K562 (cell line): ENCODE measurements at regions not wholly inside any gene's neighbourhood (a gene's known extent, or its start where the extent isn't known, plus 50 kb on each side); places are given as distances from the start of the nearest gene placed in this dataset.

Experiments used
- ATAC-seq: fragments of 200-7000 bp; cut with Tn5 transposase; 3 replicates; pipeline ENCODE4 v1.9.1; 2020; ENCODE audit warnings: moderate library complexity
- BruUV-seq: library from RNA; stranded (reverse); fragments of 400-500 nt; replicated peaks from 2 replicates; lab custom pipeline; 2021; lab: Mats Ljungman, UMichigan
- CTCF ChIA-PET: fragments of 300-600 bp; formaldehyde crosslinking; extraction: SDS; loops from one replicate; lab custom pipeline; 2021; ENCODE audit warnings: low intra/inter-chr PET ratio; lab: Yijun Ruan, JAX
- POLR2A ChIA-PET: fragments of 300-600, 350-650 bp; sonication (Branson Sonifier 250); formaldehyde crosslinking; extraction: SDS; loops from one replicate; lab custom pipeline; 2021; ENCODE audit warnings: antibody characterized with exemption, inconsistent platforms; lab: Yijun Ruan, JAX
- DNase-seq, 4 experiments: peaks; one replicate each; pipeline versions ENCODE4 v3.0.0 to v3.0.0-alpha.2; 2011 to 2018; ENCODE audit warnings: low spot score in 3 of 4, mixed read lengths in 3 of 4; ENCODE audit errors: extremely low read depth in 1 of 4
- FAIRE-seq: peaks from 2 replicates; lab custom pipeline; 2011; peaks lifted over from hg19 to GRCh38; lab: Jason Lieb, UNC
- H2AFZ ChIP-seq: 2 replicates; pipeline ENCODE4 v1.6.0; 2011; ENCODE audit warnings: low read depth, low read length, control low read depth, inconsistent platforms
- H3K27ac ChIP-seq: fragments of 200-600 bp; 3 replicates; pipeline ENCODE4 v1.8.0; 2011; ENCODE audit warnings: low read depth, mild to moderate bottlenecking, control low read depth, inconsistent platforms, low read length, moderate library complexity, mixed read lengths; ENCODE audit errors: extremely low read depth
- H3K27me3 ChIP-seq, 2 experiments: fragments of 300-600 bp in 1 of 2; 2 replicates in 1 of 2; 3 replicates in 1 of 2; pipeline versions ENCODE4 v1.6.0 to v1.8.0; 2011; ENCODE audit warnings: inconsistent platforms in 2 of 2, low read length in 2 of 2, mild to moderate bottlenecking in 1 of 2, mixed read lengths in 1 of 2, moderate library complexity in 1 of 2; ENCODE audit not compliant: control insufficient read depth in 2 of 2, insufficient read depth in 2 of 2
- H3K36me3 ChIP-seq: fragments of 300-600 bp; 3 replicates; pipeline ENCODE4 v1.8.0; 2011; ENCODE audit warnings: mild to moderate bottlenecking, low read length, inconsistent platforms; ENCODE audit not compliant: control insufficient read depth, insufficient read depth
- H3K4me1 ChIP-seq, 2 experiments: fragments of 200-600 bp in 1 of 2; replicated peaks in 1 of 2; 2 replicates in 1 of 2; 3 replicates in 1 of 2; pipeline versions ENCODE4 v1.5.1 to v1.8.0; 2011; ENCODE audit warnings: inconsistent platforms in 2 of 2, low read length in 2 of 2, mild to moderate bottlenecking in 1 of 2, mixed read lengths in 1 of 2, moderate library complexity in 1 of 2; ENCODE audit not compliant: control insufficient read depth in 2 of 2, insufficient read depth in 2 of 2
- H3K4me2 ChIP-seq: 2 replicates; pipeline ENCODE4 v1.6.1; 2011; ENCODE audit warnings: low read length, control low read depth, inconsistent platforms, mixed read lengths; ENCODE audit not compliant: insufficient read depth
- H3K4me3 ChIP-seq: fragments of 200-600 bp; sonication (generic), shearing (Covaris generic); 2 replicates; pipeline ENCODE4 v1.5.1; 2016; ENCODE audit warnings: control low read depth, inconsistent platforms
- H3K79me2 ChIP-seq: fragments of 200-600 bp; 3 replicates; pipeline ENCODE4 v1.8.0; 2011; ENCODE audit warnings: low read length, inconsistent platforms; ENCODE audit not compliant: control insufficient read depth, insufficient read depth
- H3K9ac ChIP-seq, 2 experiments: 2 replicates each; pipeline versions ENCODE4 v1.6.0 to v1.6.1; 2011; ENCODE audit warnings: low read depth in 2 of 2, low read length in 2 of 2, control low read depth in 1 of 2, inconsistent platforms in 1 of 2, mild to moderate bottlenecking in 1 of 2, mixed read lengths in 1 of 2; ENCODE audit not compliant: insufficient read depth in 1 of 2
- H3K9me1 ChIP-seq: one replicate; pipeline ENCODE4 v1.6.0; 2011; ENCODE audit warnings: inconsistent platforms, mild to moderate bottlenecking, low read length, moderate library complexity; ENCODE audit not compliant: control insufficient read depth, insufficient read depth
- H3K9me3 ChIP-seq: replicated peaks from 2 replicates; pipeline ENCODE4 v1.5.1; 2011; ENCODE audit warnings: low read depth, low read length, inconsistent platforms; ENCODE audit not compliant: control insufficient read depth, insufficient read depth
- H4K20me1 ChIP-seq: replicated peaks from 2 replicates; pipeline ENCODE4 v1.6.1; 2011; ENCODE audit warnings: low read length, inconsistent platforms, mixed read lengths; ENCODE audit not compliant: control insufficient read depth, insufficient read depth
- AFF1 ChIP-seq, 2 experiments: fragments of 450-650 bp; IDR thresholded peaks; 2 replicates each; pipeline ENCODE4 v1.6.1; 2018; ENCODE audit warnings: mild to moderate bottlenecking in 2 of 2, low read depth in 1 of 2; ENCODE audit not compliant: partially characterized antibody in 2 of 2
- BRCA1 ChIP-seq, 2 experiments: fragments of 450-650 bp in 1 of 2; sonication (generic) in 1 of 2; formaldehyde crosslinking in 1 of 2; IDR thresholded peaks; 2 replicates each; pipeline versions ENCODE4 v1.5.0 to v1.6.1; 2017 to 2020; ENCODE audit warnings: mild to moderate bottlenecking in 1 of 2, missing genetic modification reagents in 1 of 2
- CBFA2T2 ChIP-seq: fragments of 450-650 bp; conservative IDR thresholded peaks from 2 replicates; pipeline ENCODE4 v1.6.1; 2017; ENCODE audit warnings: mild to moderate bottlenecking
- ID3 ChIP-seq, 2 experiments: fragments of 250-450 bp in 1 of 2; fragments of 450-650 bp in 1 of 2; sonication (Bioruptor Pico) in 1 of 2; IDR thresholded peaks; 2 replicates each; pipeline versions ENCODE4 v1.6.1 to v1.8.0; 2016 to 2021; ENCODE audit warnings: mild to moderate bottlenecking in 2 of 2, moderate library complexity in 2 of 2, missing compliant biosample characterization in 1 of 2, missing genetic modification characterization in 1 of 2
- NFYB ChIP-seq: IDR thresholded peaks from 2 replicates; pipeline ENCODE4 v1.6.1; 2011; ENCODE audit warnings: mild to moderate bottlenecking, moderate library complexity; ENCODE audit not compliant: insufficient read length; ENCODE audit errors: extremely low read depth
- SIN3A ChIP-seq, 2 experiments: fragments of 150-350 bp in 1 of 2; IDR thresholded peaks; 2 replicates each; pipeline ENCODE4 v1.6.1; 2011 to 2016; ENCODE audit warnings: borderline replicate concordance in 2 of 2, low read depth in 2 of 2, low read length in 2 of 2, mild to moderate bottlenecking in 2 of 2, moderate library complexity in 2 of 2; ENCODE audit not compliant: control insufficient read depth in 1 of 2
- SNRNP70 ChIP-seq: fragments of 200-400 bp; formaldehyde crosslinking; optimal IDR thresholded peaks from 2 replicates; pipeline ENCODE3; 2017; ENCODE audit warnings: low read depth, low read length
- WGBS: fragments of 100-300 bp; shearing (Covaris generic); methylation state at CpG from one replicate; pipeline ENCODE4 v1.1.6; 2016; ENCODE audit warnings: low coverage, mixed read lengths; ENCODE audit not compliant: insufficient coverage; ENCODE audit errors: missing lambda C conversion rate; 5-methylcytosine and 5-hydroxymethylcytosine counted together
- in situ Hi-C: fragments of 300-500 bp; cut with MboI; formaldehyde crosslinking; loops from 4 replicates; pipeline ENCODE4 v1.15.0; 2018; ENCODE audit warnings: inconsistent platforms, mixed read lengths
- intact Hi-C: fragments of 100-400 bp; cut with micrococcal nuclease; formaldehyde crosslinking; loops from 2 replicates; pipeline ENCODE4 v1.14.2; 2022

- ChIA-PET POLR2A (interaction anchor here (0.9 kb wide), 1 partner anchor 34 kb away, joined by 3 read pairs; no protein-coding TSS in a partner anchor), CTCF (no interaction called here)
- no peak overlapping the region for H3K9ac ChIP-seq
- FAIRE-seq (no peak), DNase-seq (no peak), ATAC-seq (no peak)
- no TSS peak for BruUV-seq
- in situ Hi-C loops (no loop called here), intact Hi-C loops (loop anchor here (10.0 kb wide), 1 partner anchor 342 kb away; no protein-coding TSS in a partner anchor)
- 0% methylated on average over 1 of the region's 1 CpG for WGBS
- peaks cover 0 to 6% of the 10 kb centered on the region in 2 experiments; a peak in 3 of 5 replicates for H3K4me1 ChIP-seq
- H3K4me2 ChIP-seq: no peak overlapping the region
- TF ChIP-seq SNRNP70: no peak
- TF ChIP-seq ID3 (CRISPR knock-in tag; IDR thresholded peaks at IDR 0.05): no peak
- no peak for TF ChIP-seq ID3 (tag; IDR thresholded peaks at IDR 0.05)
- no peak for TF ChIP-seq BRCA1 (IDR thresholded peaks at IDR 0.05)
- no peak for TF ChIP-seq BRCA1 (CRISPR knock-in tag; IDR thresholded peaks at IDR 0.05)
- TF ChIP-seq CBFA2T2: no peak
- TF ChIP-seq AFF1 (IDR thresholded peaks at IDR 0.05; ENCODE audit: low read depth in 1 of 2, partially characterized antibody in 2 of 2): no peak
- TF ChIP-seq NFYB: no peak
- TF ChIP-seq SIN3A (IDR thresholded peaks at IDR 0.05; ENCODE audit: borderline replicate concordance in 2 of 2, control insufficient read depth in 1 of 2, low read depth in 2 of 2, low read length in 2 of 2): no peak
- H3K27me3 ChIP-seq: no peaks in the 10 kb centered on the region
- H3K4me3 ChIP-seq: no peak overlapping the region
- H3K9me1 ChIP-seq: no peaks in the 10 kb centered on the region
- H3K9me3 ChIP-seq: no peaks in the 10 kb centered on the region
- no peaks in the 10 kb centered on the region for H3K36me3 ChIP-seq
- H3K79me2 ChIP-seq: no peaks in the 10 kb centered on the region
- H2AFZ ChIP-seq: no peak overlapping the region
- H4K20me1 ChIP-seq: no peaks in the 10 kb centered on the region
- H3K27ac ChIP-seq: no peak overlapping the region
These were observed 179.6 kb upstream of the STT3B start for GRCh38 chr3:31353166-31353565.
